OCI-LY7 (cell line): ENCODE measurements at regions not wholly inside any gene's neighbourhood (a gene's known extent, or its start where the extent isn't known, plus 50 kb on each side); places are given as distances from the start of the nearest gene placed in this dataset.

Experiments used
- CTCF ChIP-seq: fragments of 200-600 bp; sonication (generic); conservative IDR thresholded peaks from 2 replicates; pipeline ENCODE4 v1.5.1; 2014; ENCODE audit warnings: mild to moderate bottlenecking, antibody characterized with exemption, low read length, moderate library complexity, mixed read lengths
- EZH2phosphoT487 ChIP-seq: fragments of 200-600 bp; sonication (generic); IDR thresholded peaks from 2 replicates; pipeline ENCODE4 v1.6.1; 2018; ENCODE audit warnings: low read depth, borderline replicate concordance, mild to moderate bottlenecking, mixed run types, antibody characterized with exemption, low read length, moderate library complexity, mixed read lengths

- TF ChIP-seq CTCF (no peak), EZH2phosphoT487 (no peak)
Measured at GRCh38 chr3:43970920-43971319, 270.8 kb upstream of the TOPAZ1 start.
